ENCODE measurements at regions not wholly inside any gene's neighbourhood (a gene's known extent, or its start where the extent isn't known, plus 50 kb on each side); places are given as distances from the start of the nearest gene placed in this dataset.

DNA sequence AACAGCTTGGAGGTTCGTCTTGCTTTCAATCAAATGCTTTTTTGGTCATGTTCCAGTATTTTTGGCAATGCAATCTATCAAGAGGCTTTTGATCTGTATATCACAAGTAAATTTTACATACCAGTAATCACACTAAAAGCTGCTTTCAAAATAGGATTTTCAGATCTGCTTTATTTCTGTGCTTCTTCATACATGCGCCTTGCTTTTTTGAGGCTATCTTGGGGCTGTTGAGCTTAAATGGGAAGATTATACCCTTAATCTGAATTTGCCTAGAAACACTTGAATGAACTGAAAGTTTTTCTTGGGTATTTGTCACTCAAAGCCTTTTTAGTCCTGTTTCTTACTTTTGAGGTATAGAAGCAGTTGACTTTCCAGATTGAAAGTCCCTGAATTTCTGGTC lies 62.1 kb upstream of the DCBLD2 start:
- no peak for DNase-seq (ENCODE audit: low spot score)

DNA sequence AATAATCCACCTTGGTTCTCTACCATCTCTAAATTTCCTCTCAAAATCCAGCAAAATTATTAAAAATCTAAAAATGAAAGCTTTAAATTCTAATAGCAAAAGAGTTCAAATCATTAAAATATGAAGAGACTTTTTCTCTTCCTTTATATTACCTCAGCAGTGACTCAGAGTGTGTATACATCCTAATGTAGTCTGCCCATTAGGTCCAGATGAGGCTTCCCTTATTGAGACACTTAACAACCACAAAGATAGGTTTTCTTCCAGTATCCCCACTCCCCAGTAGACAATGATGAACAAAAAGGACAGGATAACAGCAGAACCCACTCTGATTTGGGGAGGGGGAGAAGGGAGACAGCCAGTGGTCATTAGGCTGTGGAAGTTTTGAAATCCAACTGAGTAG lies 61.5 kb upstream of the DCBLD2 start:
- DNase-seq (ENCODE audit: low spot score): no peak

DNA sequence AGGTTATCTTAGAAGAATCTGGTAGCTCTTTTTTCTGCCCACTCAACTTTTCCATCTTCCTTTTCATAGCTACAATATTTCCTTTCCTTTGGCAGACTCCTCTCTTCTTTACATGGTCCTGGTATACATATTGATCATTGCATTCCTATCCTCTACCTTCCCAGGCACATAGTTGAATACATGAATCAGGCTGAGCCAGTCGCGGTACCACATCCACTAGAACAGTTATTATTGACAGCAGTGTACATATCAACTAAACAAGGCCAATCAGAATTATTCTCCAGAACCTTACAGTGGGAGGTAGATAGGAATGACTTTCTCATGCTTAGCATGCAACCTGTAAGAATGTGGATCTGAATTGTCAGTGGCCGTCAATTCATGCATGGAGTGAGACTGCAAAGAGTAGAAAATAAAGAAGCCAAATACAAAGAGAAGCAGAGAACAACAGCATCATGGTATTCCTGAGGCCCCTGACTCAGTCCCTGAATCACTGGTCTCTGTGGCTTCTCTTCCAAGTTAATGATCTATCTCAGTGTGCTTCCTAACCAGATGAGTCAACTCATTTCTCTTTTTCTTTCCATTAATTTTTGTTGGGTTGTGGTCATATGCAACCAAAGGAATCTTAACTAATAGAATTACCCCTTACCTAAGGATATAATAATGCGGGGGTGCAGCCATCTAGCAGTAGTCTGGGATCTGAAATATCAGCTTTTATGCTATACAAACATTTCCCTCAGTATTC lies 60.9 kb upstream of the DCBLD2 start:
- DNase-seq (ENCODE audit: low spot score): no peak

DNA sequence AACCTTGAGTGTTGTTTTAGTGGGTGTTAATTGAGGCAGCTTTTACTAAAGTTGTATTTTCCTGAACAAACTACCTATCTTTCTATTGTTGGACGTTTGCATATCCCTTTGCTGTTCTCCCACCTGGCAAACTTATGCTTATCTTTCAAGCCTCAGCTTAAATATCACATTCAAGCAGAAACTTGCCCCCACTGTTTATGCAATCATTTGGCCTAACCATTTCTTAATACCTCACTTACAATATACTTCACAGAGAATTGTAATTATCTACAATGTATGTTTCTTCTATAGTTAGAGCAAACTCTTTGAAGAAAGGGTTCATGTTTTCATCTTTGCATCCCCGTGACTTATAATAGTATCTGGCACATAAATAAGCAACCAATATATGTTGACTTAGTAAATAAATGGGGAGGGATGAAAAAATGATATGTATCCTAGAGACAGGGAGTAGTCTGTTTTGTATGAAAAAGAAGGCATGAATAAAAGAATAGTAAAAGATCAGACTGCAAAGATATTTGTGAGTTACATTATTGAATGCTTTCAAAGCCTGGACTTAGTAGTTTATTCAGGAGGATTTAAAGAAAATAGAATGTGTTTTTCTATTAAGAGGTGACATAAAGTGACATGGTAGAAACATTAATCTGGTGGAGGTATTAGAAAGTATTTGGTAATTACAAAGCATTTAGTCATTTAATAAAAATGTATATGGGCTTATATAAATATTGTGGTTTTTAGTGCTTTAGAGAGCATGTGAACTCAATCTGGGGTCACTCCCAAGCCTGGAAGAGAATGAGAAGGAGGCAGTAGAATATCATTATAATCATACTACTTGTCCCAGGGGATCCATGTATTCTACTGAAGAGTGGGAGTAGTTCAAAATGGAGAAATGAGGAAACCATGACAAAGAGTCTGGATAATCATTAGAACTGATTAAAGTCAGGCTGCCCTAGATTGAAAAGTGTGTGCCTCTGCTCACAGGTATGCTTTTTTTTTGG lies 60.0 kb upstream of the DCBLD2 start:
- no peak for DNase-seq (ENCODE audit: low spot score)

DNA sequence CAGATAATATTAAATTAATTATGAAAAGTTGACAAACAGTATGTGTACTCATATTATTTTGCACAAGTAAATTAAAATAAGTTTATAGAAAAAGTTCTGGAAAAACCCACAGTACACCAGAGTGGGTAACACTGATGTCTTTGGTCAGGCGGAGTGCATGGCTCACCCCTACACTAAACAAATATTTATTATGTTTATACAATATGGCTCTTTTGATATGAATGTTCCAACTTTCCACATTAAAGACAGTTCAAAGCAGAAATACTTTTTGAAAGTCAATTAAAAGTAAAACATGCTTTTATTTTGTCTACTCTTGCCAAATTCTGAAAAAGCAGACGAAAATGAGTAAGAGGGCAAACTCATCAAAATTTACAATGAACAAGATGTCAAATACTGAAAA lies 56.2 kb upstream of the DCBLD2 start:
- DNase-seq (ENCODE audit: low spot score): no peak

DNA sequence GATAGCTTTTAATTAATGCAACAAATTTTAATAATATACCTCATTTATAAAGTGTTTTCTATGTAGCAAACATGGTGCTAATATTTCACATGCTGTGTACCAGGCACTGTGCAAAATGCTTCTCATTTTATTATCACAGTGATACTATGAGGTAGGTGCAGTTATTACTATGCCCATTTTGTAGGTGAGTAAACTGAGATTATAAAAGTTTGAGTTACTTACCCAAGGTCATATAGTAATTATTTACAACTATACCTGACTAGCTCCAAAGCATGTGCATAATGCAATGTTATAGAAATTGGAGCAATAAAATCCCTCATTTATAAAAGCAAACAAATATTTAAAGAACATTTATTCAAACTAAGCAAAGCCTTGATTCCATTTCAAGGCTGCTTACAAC lies 54.5 kb upstream of the DCBLD2 start:
- DNase-seq (ENCODE audit: low spot score): no peak

DNA sequence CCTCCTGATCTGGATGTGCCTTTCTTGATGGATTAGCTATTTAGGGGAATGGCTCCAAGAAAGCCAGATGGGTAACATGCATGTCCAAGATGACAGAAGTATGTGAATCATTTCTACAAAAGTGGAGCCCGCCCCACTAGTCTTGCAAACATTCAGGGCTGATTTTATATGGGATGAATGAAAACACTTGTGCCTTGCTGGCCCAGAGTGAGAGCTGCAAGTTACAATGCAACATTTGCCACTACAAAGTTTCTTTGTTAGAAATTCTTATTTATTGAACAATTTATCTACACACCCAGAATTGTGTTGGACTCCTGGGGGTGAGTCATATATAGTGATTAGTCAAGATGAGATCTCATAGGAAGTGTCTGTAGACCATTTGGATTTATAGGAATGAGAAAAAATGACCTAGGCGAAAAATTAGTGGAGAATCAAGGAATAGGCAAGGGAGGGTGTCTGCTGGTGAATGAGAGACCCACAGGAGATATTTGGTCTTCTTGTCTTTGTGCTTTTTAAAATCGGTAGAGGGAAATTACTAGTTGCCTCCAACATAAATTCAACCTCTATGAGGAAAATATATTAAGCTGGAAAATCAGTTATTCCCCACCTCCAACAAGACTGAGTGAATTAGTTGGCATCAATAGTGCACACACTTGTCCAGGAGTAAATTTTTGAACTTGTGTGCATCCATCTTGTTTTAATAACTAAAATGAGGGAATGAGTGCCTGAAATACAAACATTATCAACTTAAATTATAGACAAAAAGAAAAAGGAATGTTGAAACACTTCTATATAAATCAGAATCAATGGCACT lies 53.5 kb upstream of the DCBLD2 start:
- DNase-seq (ENCODE audit: low spot score): no peak

DNA sequence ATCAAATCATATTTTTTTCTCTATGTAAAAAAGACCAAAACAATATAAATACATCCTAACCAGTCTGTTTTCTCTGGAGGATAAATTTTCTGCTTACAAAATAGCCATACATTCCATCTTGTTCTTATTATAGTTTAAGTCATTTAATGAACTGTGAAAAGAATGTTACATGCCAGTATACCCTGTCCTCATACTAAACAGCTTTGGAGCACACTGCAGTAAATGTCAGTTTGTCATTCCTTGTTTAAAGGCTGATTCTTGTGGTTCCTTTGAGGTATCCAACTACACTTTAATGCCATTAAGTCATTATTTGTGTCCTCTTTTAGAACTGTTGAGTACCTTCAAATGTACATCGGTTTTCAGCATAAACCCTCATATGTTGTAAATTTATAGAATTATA lies 52.7 kb upstream of the DCBLD2 start:
- DNase-seq (ENCODE audit: low spot score): no peak

DNA sequence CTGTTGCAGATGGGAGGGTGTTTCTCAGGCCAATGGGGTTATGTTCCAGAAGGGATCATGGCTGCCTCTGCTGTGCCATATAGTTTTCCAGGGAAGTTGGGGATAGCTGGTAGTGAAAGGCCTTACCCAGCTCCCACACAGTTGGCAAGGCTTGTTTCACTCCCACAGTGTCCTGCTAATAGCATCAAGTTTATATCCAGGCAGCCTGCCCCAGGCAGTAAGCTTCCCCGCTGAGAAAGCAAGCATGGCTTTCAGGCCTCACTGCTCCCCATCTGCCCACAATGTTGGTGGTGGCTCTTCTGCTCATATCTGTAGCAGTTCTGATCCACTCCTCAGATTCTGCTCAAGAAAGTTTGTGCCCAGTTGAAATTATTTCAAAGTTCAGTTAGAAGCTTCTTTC lies 50.9 kb upstream of the DCBLD2 start:
- DNase-seq (ENCODE audit: low spot score): no peak

Measured in mucosa of gallbladder (tissue), 1 donor.